HL-60 (cell line): ENCODE measurements at regions not wholly inside any gene's neighbourhood (a gene's known extent, or its start where the extent isn't known, plus 50 kb on each side); places are given as distances from the start of the nearest gene placed in this dataset.

Experiments used
- DNase-seq, 2 experiments: peaks; one replicate each; pipeline ENCODE4 v3.0.0-alpha.2; 2010 to 2020; ENCODE audit warnings: low read depth in 1 of 2, low spot score in 1 of 2
- H3K27ac ChIP-seq: fragments of 250-450 bp; sonication (Bioruptor Pico); replicated peaks from 2 replicates; pipeline ENCODE4 v1.5.1; 2020; ENCODE audit warnings: mild to moderate bottlenecking, moderate library complexity
- H3K27me3 ChIP-seq: fragments of 250-450 bp; sonication (Bioruptor Pico); 2 replicates; pipeline ENCODE4 v1.5.1; 2021; ENCODE audit warnings: mild to moderate bottlenecking, moderate library complexity; ENCODE audit not compliant: insufficient read depth, poor library complexity, severe bottlenecking
- H3K4me3 ChIP-seq: replicated peaks from 2 replicates; pipeline ENCODE4 v1.5.1; 2011; ENCODE audit warnings: mild to moderate bottlenecking, control low read depth, low read length; ENCODE audit not compliant: insufficient read depth
- CTCF ChIP-seq: IDR thresholded peaks from one replicate; pipeline ENCODE4 v1.5.1; 2011; ENCODE audit warnings: low read length, control low read depth, inconsistent platforms; ENCODE audit not compliant: insufficient read depth
- GABPA ChIP-seq: IDR thresholded peaks from 2 replicates; pipeline ENCODE4 v1.6.1; 2012; ENCODE audit warnings: low read depth
- POLR2AphosphoS5 ChIP-seq: IDR thresholded peaks from 2 replicates; pipeline ENCODE4 v1.6.1; 2012; ENCODE audit warnings: low read depth
- SPI1 ChIP-seq: IDR thresholded peaks from 2 replicates; pipeline ENCODE4 v1.6.1; 2012; ENCODE audit warnings: low read depth, mild to moderate bottlenecking, borderline replicate concordance
- TF ChIP-seq, protein P1 (sequence below): IDR thresholded peaks from 2 replicates; pipeline ENCODE4 v1.6.1; 2012; ENCODE audit warnings: low read depth; ENCODE audit not compliant: insufficient replicate concordance

GRCh38 chr15:29356786-29357185, 87.2 kb upstream of the NSMCE3 start:
- no peaks in the 10 kb centered on the region for H3K27me3 ChIP-seq
- no peak for DNase-seq
- no peak overlapping the region for H3K27ac ChIP-seq
- TF ChIP-seq CTCF, result no peak
- TF ChIP-seq, protein P1, sequence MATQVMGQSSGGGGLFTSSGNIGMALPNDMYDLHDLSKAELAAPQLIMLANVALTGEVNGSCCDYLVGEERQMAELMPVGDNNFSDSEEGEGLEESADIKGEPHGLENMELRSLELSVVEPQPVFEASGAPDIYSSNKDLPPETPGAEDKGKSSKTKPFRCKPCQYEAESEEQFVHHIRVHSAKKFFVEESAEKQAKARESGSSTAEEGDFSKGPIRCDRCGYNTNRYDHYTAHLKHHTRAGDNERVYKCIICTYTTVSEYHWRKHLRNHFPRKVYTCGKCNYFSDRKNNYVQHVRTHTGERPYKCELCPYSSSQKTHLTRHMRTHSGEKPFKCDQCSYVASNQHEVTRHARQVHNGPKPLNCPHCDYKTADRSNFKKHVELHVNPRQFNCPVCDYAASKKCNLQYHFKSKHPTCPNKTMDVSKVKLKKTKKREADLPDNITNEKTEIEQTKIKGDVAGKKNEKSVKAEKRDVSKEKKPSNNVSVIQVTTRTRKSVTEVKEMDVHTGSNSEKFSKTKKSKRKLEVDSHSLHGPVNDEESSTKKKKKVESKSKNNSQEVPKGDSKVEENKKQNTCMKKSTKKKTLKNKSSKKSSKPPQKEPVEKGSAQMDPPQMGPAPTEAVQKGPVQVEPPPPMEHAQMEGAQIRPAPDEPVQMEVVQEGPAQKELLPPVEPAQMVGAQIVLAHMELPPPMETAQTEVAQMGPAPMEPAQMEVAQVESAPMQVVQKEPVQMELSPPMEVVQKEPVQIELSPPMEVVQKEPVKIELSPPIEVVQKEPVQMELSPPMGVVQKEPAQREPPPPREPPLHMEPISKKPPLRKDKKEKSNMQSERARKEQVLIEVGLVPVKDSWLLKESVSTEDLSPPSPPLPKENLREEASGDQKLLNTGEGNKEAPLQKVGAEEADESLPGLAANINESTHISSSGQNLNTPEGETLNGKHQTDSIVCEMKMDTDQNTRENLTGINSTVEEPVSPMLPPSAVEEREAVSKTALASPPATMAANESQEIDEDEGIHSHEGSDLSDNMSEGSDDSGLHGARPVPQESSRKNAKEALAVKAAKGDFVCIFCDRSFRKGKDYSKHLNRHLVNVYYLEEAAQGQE, result no peak
- TF ChIP-seq POLR2AphosphoS5, result no peak
- TF ChIP-seq GABPA, result no peak
- TF ChIP-seq SPI1, result no peak
- H3K4me3 ChIP-seq, result no peak overlapping the region

GRCh38 chr15:29355477-29355876, 85.9 kb upstream of the NSMCE3 start:
- no peak overlapping the region for H3K4me3 ChIP-seq
- TF ChIP-seq, protein P1, result no peak
- TF ChIP-seq CTCF (no peak), POLR2AphosphoS5 (no peak), SPI1 (no peak), GABPA (no peak)
- DNase-seq, result no peak
- no peaks in the 10 kb centered on the region for H3K27me3 ChIP-seq
- no peak overlapping the region for H3K27ac ChIP-seq

GRCh38 chr15:29352402-29352801, 82.8 kb upstream of the NSMCE3 start:
- no peaks in the 10 kb centered on the region for H3K27me3 ChIP-seq
- no peak for DNase-seq
- no peak overlapping the region for H3K4me3 ChIP-seq
- no peak for TF ChIP-seq CTCF
- no peak for TF ChIP-seq GABPA
- TF ChIP-seq SPI1, result no peak
- TF ChIP-seq POLR2AphosphoS5, result no peak
- TF ChIP-seq, protein P1, result no peak
- no peak overlapping the region for H3K27ac ChIP-seq
